HT1080 (cell line): ENCODE measurements at regions not wholly inside any gene's neighbourhood (a gene's known extent, or its start where the extent isn't known, plus 50 kb on each side); places are given as distances from the start of the nearest gene placed in this dataset.

ENCODE experiments used
- DNase-seq: peaks from one replicate; pipeline ENCODE4 v3.0.0-alpha.2; 2015; ENCODE audit warnings: low read depth

DNA sequence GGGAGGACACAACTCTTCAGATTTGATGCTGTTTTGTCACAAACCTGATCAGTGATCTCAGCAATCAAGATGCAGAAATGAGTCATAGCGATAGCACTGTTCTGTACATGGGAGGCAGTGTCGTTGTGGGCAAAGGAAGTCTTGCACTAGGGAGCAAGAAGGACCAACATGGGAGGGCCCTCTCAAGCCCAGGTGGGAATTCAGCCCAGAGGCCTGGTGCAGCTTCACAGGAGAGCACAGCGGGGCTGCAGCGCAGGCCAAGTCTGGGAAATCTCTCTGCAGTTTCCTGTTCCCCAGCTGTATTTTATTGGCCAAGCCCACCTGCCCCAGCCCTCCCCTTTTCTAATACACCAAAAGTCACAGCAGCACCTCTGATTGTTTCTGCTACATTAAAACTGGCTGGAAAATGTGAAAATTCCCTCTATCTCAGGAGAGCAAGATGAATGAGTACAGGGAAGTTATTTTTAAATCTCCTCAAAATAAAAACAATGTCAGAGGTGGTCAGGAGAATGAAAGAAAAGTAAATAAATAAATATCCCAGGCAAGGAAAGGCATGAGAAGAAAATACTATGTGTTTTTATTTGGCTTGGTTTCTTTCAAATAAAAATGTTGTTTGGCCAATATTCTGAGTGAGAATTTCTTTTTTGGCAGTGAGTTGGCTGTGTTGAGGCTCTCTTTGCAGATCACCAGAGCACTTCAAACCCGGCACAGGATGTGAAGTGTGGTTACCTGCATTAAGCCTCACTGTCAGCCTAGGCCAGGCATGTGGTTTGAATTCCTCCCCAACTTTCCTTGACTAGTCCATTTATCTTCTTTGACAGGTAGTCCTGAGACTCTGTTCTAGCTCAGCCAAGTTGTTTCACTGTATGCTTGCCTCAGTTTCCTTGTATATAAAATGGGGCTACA, 422.1 kb downstream of the PLPP3 start:
- no peak for DNase-seq

DNA sequence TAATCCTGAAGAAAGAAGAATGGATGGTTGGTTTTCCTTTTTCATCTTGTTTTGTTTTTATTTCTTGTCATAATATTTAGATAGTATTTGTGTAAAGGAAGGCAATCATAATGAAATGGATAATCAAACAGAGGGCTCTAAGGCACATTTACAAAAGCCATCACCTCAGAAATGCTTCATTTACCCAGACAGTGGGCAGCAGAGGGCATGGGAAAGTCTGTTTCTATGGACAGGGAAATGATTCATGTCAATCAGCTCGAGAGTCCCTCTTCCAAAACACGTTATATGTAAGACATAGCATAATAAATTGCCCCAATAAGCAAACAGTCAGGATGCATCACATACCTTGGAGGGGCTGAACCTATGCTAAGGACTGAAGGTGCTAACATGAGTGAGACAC, 426.1 kb downstream of the PLPP3 start:
- DNase-seq = no peak

DNA sequence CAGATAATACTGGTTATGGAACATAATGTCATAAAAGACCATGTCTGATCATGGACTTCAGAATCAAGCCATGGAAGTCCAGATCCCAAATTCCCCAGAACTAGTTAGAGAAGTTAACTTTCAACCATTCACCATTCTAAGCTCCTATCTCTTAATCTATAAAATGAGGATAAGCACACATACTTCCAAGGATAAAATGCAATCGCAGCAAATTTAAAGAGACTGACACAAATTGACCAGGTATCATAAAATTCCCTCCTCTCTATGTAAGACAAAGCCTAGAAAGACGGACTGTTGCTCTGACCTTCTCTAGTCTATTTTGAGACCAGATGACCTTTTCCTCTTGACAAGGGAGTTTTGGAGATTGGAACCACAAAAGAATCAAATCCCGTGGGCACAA, 426.7 kb downstream of the PLPP3 start:
- DNase-seq = no peak

DNA sequence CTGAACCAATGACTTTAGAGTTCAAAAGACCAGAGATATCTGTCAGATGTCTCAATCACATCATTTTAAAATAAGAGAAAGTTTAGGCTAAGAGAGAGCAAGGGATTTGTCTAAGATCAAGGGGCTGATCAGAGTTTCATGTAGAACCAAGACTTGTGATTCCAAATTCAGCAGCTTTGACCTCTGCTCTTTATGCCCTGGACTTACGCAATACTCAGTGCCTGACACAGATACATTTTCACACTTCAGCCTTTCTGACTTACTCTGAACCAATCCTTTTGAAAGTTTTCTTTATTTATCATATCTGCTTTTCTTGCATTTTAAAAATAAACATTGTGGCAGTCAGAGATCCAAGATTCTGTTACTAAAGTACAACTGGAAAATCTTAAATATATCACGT, 428.0 kb downstream of the PLPP3 start:
- DNase-seq = no peak

DNA sequence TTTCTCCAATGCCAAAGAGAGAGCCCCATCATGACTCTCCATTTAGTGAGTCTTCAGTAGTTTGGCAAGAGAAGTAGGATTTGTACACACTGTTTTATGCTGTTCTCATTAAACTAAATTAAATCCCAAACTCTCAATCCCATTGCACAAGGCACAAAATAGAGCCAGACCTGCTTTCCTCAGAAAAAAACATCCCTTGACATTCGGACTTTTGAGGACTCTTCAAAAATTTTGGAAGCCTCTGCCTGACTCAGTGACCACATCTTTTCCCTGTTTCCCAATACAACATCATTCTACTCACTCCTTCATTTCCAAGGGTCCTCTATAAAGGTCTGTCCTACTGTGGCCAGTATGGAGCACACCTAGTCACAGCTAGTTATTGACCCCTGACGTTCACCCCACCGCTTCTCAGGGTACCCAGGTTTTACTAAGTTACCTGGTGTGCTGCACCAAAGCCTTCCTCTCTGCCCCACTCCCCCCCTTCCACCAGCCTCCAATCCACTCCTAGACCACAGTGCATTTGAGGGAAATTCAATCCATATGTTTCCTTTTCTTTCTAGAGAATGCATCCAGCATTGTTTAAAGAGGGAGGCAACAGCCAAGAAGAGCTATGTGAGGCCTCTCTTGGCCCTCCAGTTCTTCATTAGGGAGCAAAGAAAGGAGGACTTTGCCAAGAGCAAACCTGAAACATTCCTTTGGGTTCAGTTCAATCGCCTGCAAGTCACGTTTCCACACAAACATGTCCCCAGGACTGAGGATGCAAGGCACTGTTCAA, 428.7 kb downstream of the PLPP3 start:
- DNase-seq = no peak

DNA sequence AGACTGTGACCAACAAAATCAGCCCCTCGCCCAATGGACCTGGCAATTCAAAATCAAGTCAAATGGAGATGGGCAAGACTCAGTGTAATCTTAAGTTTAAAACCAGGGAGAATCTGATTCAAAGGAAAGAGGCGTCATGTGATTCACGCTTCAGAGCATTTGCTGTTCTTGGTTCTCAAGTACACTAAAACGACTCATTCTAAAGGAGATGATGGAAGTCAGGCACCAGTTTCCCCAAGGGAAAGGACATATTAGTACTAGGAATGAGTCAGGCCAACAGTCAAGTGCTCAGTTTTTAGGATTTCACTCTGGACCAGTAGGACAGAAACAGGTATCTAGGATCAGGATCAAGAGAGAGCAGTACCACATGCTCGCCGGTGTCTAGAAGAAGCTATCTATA, 429.6 kb downstream of the PLPP3 start:
- DNase-seq = no peak

DNA sequence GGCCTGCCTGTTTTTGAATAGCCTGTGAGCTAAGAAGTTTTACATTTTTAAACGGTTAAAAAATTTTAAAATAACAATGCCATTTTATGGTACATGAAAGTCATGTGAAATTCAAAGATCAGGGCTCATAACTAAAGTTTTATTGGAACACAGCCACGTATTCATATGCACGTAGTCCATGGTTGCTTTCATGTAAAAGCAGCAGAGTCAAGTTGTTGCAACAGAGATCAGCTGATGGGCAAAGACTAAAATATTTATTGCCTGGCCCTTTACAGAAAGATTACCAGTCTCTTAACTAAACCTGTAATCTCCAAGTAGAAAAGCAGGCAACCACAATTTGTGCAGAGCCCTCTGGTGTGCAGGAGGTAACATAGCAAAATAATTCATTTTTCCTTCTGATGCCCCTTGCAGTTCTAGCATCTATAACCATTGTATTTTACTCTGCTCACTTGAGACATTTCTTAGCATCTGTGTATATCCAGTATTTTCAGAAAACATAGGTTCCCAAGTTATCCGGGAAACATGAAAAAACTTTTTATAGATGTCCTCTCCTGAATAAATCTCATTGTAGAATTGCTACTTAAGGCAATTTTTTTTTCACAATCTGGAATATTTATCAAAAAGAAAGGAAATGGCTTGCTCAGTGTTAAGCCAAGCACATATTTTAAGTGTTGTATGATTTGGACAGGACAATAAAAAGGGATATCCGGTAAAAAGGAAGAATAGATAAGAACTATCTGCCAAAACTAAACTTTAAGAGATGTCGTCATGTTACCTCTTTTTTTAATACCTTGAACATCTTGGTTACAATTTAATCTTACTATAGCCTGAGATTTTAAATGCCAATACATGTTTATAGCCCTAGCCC, 430.8 kb downstream of the PLPP3 start:
- no peak for DNase-seq

DNA sequence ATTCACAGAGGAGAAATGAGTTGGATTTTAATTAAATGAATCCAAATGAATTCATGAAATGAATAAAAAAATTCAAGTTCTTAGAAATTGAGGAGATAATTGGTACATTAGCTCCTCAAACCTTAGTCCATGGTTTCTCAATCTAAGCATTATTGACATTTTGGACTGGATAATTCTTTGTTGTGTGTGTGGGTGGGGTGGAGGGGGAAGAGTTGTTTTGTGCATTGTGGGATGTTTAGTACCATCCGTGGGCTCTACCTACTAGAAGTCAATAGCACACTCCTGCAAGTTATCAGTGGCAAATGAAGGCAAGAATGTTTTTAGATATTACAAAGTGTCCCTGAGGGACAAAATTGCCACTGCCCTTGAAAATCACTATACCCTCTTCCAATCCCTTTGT, 431.9 kb downstream of the PLPP3 start:
- DNase-seq = no peak

DNA sequence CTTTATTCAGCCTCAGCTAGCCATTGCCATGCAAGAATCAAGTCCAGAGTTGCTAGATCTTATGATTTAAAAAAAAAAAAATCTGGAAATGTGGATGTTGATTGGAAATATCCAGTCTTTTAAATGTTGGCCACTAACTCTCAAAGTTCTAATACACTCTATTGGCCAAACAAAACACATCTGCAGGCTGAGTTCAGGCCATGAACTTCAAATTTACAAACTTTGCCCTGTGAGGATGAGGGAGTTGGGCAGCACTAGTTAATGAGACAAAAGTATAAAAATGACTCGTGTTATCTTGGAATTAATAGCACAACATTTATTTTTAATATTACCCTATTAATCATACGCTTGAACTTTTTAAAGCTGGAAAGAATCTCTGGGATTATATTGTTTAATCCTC, 432.3 kb downstream of the PLPP3 start:
- DNase-seq = no peak

DNA sequence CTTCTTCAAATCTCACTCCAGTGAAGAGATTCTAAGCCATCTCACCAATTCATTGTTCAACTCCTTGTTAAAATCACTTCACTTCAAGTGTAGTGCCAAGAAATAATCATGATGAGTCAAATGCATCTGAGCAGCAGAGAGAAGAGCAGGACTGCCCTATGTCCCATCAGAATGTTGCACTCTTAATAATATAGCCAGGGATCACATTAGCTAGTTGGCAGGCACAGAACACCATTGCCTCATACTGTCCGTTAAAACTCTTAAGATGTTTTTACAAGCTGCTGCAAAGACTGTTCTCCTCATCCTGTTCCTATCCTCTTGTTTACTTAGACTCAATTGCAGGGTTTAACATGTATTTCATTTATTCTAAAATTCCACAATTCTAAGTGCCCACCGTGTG, 432.9 kb downstream of the PLPP3 start:
- DNase-seq = no peak

DNA sequence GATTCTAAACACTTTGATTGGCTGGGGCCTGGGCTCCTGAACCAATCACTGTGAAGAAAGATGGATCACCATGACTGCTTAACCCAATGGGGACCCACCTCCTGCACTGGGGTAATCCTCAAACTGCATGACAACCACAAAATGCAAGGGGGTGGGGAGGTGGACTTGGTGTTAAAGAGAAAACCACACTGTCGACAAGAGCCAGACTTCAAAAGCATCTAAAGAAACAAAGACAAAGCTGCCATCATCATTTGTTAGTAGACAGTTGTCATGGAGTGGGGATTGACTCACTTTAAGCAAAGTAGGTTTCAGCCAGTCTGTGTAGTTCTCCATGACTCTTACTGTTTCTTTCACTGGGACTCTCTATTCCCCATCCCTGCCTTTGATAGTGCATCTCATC, 433.8 kb downstream of the PLPP3 start:
- peak; percentile 10 for DNase-seq

DNA sequence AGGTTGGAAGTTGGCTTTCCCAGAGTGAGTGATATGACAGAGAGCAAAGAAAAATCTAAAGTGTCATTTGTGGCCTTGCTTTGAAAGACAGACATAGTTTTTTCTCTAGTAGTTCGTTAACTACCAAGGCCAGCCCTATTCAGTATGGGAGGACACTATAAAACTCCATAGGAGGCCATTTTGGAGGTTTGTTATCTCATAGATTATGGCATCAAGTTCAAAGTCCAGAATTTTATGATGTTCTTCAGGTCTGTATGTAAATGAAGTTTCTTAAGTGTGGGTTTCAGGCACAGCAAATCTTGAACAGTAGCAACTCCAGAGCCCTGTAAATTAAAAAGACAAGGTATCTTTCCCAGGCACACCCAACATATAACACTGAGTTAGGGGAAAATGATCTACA, 437.1 kb downstream of the PLPP3 start:
- DNase-seq = no peak

DNA sequence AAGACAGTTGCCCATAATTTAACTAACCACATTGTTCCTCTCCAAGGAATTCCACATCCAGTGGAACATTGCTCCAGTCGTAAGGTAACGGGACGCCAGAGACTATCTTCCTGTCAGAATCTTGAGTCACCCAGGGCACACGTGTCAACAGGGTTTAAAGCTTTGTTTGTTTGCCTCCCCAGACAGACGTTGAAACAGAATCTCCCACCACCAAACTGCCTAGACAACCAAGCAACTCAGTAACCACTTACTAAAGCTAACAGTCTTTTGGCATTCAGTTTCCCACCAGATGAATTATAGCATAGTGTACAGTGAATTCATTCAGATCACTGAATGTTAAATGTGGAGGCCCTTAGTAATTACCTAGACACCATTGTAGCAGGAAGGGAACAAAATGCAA, 439.5 kb downstream of the PLPP3 start:
- DNase-seq = peak; percentile 59

DNA sequence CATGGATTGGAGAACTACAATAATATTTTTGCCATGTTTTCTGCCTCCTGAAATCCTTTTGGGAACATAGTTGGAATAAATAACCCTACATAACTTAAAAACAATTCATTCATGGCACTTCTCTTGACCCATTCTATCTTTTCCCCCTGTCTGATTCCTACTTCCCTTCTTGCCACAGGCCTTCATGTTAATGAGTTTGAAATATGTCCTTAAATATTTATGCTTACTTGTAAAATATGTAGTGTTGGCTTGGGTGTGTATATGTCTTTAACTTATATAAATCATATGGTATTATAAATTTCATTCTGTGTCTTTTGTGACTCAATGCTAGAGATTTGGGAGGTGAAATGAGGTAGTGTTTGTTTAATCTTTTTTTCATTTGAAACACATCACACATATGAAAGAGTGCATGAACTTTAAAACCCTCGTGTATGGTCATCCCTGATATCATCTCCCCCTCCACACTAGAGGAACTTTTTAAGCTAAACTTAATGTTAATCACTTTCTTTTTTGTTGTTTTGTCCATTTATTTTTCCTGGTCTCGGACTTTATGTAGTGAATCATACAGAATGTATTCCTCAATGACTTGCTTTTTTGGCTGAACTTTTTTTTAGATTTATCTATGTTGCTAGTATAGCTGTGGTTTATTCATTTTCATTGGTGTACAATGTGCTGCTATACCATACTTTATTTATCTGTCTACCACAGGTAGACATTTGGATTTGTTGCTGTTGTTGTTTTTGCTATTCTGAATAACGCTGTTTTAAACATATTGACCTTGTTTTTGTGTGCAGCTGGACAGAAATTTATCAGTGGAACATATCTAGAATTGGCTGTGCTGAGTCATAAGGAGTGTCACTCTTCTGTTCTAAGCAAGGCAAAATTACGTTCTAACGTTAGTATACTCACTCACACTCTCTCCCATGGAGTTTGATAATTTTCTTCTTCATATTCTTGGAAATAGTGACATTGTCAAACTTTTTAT, 441.6 kb downstream of the PLPP3 start:
- DNase-seq = no peak

DNA sequence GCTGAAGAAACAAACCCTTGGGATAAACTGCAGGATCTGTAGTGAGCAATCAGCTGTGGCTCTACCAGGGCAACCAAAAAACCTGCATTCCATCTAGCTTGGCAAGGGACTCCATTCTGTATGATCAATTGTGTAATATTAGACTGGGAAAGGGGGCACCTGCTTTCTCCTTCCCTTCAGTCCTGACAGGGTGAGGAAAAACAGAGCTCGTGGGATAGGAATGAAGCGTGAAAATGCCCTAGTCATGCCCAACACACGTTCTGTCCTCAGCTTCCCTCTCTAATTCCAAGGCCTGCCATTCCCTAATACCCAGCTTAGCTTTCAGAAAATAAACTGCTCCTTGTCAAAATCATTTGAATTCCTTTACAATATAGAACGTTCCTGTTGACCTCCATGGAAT, 442.3 kb downstream of the PLPP3 start:
- no peak for DNase-seq

DNA sequence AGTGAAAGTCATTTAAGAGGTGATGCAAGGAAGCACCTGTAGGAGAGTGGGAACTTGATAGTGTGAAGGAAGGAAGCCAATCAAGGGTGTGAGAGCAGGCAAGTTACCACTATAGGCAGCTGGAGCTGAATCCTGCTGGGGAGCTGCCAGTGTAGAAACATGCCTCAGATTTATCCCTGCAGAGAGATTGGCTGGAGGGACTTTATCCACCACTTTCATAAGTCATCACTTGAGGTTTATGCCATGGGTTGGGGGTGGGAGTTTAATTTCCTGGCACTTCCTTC, 443.6 kb downstream of the PLPP3 start:
- DNase-seq = no peak

DNA sequence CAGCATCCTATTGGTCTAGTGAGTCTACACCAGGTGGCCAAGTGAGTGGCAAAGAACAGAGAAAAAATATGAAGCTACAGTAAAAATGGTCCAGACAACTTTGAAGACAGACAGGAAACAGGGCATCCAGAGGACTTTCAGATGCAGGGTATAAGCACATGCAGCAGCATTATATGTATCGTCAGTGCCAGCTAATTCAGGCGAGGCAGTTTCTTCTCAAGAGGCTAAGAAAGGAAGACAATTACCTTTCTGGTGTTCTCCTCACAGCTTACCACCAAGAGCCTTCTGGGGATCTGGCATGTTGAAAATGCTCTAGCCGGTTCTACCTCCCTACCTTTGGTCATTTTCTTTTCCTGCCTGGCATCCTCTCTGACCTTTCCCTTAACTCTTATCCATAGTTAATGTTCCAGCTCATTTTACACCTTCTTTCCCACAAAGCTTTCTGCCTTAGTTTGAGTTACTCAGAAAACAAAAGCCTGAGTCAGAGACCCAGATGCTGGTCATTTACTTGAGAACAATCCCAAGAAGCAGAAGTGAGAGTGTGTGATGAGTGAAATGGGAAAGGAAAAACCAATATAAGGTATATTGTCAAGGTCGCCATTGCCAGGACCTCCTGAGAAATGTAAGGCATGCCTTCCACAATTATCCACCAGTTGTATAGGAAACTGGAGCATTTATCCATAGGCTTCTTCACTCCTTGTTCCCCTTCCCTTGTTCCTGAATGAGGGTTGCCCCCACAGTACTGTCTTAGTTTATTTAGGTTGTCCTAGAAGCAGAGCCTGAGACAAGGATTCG, 444.1 kb downstream of the PLPP3 start:
- DNase-seq = peak; percentile 32

DNA sequence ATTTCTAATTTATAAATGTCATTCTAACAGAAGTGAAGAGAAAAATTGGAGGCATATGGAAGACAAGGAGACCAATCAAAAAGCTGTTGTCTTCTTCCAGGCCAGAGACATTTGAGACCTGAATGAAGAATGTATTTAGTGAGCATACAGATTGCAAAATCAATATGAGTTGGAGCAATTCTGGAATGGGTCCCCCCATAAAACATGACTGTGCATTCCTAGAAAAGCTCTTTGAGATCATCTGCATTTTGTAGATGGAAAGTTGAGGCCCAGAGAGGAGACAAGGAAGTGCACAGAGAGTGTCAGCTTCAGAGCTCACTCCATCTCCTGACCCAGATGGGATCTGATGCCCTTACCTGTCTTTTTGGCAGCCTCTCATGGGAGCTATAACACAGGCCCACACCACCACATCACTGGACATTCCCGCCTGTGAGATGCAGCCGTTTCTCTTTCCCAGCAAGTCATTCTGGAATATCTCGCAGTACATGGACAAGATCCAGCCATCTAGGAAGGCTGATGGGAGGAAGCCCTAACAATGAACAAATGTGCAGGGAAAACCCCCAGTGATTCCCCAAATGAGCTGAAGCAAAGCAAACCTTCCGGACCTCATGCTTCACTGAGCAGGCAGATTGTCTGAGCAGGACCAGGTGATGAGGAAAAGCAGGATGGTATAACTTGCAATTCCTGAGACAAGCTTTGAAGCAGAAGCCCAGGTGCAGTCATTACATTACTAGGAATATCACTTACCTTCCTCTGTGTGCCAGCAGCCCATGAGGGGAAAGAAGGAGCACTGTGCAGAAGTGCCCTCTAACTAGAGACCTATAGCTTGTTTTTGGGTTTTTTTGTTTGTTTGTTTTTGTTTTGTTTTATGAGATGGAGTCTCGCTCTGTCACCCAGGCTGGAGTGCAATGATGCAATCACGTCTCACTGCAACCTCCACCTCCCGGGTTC, 445.6 kb downstream of the PLPP3 start:
- no peak for DNase-seq

DNA sequence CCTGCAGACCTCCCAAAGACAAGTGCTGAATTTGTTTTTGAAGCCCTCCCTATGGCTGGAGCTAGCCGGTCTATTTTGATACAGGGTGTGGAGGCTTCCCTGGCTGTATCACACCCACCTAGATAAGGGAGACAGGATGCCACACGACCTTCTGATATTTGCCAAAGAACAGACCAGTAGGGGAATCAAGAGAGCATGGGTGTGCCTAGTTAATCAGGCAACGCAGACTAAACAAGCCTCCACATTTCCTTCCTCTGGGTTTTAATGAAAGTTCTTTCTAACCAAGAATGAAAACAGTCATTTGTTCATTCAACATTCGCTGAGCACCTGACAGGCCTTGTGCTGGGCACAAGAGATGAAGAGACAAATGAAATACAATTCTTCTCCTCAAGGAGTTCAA, 446.8 kb downstream of the PLPP3 start:
- no peak for DNase-seq
